ENCODE measurements at regions not wholly inside any gene's neighbourhood (a gene's known extent, or its start where the extent isn't known, plus 50 kb on each side); places are given as distances from the start of the nearest gene placed in this dataset.
"Not testable (repeated sequence)": the region's sequence is repeated elsewhere in the genome, so short reads cannot be mapped to it uniquely, and the experiment has no call there.

DNA sequence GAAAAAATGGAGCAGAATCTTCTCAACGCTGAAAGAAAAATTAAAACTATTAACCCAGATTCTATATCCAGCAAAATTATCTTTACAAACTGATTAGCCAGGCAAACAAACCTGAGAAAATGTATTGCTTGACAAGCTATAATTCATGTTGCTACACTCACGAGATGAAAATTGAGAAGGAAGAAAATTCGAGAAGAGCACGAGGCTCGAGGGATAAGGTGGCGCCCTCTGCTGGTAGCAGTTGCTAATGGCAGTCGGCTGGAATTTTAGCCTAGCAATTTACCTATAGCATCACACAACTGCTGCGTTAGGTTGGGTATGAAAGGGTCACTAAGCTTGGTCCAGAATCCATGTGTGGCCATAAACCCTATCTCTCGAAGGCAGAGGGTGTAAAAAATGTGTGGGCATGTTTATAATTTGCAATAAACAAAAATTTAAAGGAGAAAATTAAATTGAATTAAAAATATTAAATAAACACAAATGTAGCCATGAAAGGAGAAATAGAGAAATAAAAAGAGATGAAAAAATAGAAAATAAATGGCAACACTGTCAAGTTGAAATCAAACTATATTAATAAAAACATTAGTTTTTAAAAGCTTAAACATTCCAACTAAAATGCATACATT is 126.6 kb downstream of the PPP4R3C start:
- H3K4me3 ChIP-seq (ENCODE audit: low read length) = no peak overlapping the region
- TF ChIP-seq, protein P1, sequence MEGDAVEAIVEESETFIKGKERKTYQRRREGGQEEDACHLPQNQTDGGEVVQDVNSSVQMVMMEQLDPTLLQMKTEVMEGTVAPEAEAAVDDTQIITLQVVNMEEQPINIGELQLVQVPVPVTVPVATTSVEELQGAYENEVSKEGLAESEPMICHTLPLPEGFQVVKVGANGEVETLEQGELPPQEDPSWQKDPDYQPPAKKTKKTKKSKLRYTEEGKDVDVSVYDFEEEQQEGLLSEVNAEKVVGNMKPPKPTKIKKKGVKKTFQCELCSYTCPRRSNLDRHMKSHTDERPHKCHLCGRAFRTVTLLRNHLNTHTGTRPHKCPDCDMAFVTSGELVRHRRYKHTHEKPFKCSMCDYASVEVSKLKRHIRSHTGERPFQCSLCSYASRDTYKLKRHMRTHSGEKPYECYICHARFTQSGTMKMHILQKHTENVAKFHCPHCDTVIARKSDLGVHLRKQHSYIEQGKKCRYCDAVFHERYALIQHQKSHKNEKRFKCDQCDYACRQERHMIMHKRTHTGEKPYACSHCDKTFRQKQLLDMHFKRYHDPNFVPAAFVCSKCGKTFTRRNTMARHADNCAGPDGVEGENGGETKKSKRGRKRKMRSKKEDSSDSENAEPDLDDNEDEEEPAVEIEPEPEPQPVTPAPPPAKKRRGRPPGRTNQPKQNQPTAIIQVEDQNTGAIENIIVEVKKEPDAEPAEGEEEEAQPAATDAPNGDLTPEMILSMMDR (conservative IDR thresholded peaks at IDR 0.05; ENCODE audit: low read length) = peak; percentile 45
- DNase-seq (ENCODE audit: low read depth) = no peak

DNA sequence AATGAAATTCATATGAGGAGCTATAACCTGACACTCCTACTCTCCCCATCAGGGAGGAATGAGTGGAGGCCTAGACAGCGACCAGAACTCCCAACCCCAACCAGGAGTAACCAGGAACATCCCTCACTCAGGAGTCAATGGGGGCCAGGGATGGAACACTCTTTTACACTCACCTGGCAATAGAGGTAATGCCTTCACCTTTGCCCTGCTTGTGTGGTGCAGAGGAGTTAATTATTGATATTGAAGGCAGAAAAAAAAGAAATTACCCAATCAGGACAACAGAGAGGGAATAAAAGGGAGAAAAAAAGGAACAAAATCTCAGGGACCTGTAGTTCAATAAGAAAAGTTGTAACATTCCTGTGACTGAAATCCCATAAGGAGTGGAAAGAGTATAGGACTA is 141.5 kb downstream of the PPP4R3C start:
- no peak for DNase-seq (ENCODE audit: low read depth)
- no peak overlapping the region for H3K4me3 ChIP-seq (ENCODE audit: low read length)
- TF ChIP-seq, protein P1 (conservative IDR thresholded peaks at IDR 0.05; ENCODE audit: low read length) = no peak

DNA sequence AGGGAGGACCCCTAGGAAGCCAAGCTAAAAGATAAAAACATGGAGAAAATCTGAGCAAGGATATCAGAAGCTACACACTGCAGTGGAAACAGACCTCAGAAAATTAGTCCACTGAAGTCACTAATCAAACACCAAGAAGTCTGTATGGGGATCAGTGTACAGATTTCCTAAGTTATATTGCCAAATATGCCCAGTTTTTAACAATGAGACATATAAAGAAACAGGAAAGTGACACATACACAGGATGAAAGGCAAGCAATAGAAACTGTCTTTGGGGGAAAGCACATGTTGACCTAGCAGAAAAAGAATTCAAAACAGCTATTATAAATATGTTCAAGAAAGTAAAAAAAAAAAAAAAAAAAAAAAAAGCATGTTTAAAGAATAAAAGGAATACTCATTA is 153.7 kb downstream of the PPP4R3C start:
- H3K4me3 ChIP-seq (ENCODE audit: low read length) = no peak overlapping the region
- TF ChIP-seq, protein P1 (conservative IDR thresholded peaks at IDR 0.05; ENCODE audit: low read length) = no peak
- DNase-seq (ENCODE audit: low read depth) = no peak

DNA sequence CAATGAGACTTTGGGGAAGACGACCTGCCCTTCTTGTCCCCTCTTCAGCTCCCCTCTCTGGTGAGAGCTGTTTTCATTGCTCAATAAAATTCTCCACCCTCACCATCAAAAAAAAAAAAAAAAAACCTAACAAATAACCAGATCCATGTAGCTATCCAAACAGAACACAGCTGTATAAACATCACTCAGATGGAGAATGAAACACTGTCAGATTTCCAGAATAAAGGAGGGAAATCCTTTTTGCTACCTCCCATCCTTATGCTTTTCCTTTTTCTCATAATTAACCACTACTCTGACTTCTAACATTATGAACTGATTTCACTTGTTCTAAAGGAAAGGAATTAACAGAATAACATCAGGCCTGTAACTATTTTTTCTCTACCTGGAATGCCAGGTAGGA is 155.6 kb downstream of the PPP4R3C start:
- no peak for DNase-seq (ENCODE audit: low read depth)
- TF ChIP-seq, protein P1 (conservative IDR thresholded peaks at IDR 0.05; ENCODE audit: low read length) = no peak
- no peak overlapping the region for H3K4me3 ChIP-seq (ENCODE audit: low read length)

DNA sequence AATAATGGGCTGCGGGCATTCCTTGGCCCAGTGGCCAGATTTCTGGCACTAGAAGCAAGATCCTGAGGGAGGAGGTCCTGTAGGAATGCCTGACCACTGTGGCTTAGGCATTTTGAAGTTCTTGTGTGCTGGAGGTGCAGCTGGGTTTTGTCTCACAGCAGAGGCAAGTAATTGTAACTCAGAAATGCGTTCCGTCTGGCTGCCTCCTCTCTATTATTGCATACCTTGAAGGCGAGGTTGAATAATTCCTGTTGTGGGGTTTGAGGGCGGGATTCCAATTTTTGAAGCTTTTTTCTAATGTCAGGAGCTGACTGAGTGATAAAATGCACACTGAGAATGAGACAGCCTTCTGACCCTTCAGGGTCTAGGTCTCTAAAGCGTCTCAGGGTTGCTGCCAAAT is 170.6 kb downstream of the PPP4R3C start:
- H3K4me3 ChIP-seq (ENCODE audit: low read length); DNase-seq (ENCODE audit: low read depth): not testable (repeated sequence)

DNA sequence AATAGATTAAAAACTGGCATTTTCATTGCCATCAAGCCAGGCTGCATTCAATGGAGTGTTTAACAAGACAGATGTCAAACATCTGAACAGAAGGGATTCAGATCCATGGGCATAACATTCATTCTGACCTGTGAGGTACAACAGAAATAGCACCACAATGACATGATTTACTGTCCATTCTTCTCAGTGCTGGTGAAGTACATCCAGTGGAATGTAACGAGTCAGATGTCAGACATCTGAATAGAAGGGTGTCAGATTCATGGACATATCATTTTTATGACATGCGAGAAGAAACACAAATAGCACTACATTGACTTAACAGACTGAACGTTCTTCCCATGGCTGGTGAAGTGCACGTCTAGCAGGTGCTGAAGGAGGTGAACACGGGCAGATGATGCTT is 186.4 kb downstream of the PPP4R3C start:
- no peak overlapping the region for H3K4me3 ChIP-seq (ENCODE audit: low read length)
- TF ChIP-seq, protein P1 (conservative IDR thresholded peaks at IDR 0.05; ENCODE audit: low read length) = no peak
- no peak for DNase-seq (ENCODE audit: low read depth)

DNA sequence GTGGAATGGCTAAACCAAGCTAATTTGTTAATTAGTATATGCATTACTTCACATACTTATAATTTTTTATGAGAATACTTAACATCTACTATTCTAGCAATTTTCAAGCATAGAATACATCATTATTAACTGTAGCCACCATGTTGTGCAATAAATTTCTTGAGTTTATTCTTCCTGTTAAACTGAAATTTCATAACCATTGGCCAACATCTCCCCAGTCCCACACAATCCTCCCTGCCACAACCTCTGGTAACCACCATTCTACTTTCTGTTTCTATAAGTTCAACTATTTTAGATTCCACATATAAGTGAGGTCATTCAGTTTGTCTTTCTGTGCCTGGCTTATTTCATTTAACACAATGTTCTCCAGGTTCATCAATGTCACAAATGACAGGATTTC is 208.5 kb downstream of the PPP4R3C start:
- TF ChIP-seq, protein P1 (conservative IDR thresholded peaks at IDR 0.05; ENCODE audit: low read length) = no peak
- DNase-seq (ENCODE audit: low read depth) = no peak
- no peak overlapping the region for H3K4me3 ChIP-seq (ENCODE audit: low read length)

DNA sequence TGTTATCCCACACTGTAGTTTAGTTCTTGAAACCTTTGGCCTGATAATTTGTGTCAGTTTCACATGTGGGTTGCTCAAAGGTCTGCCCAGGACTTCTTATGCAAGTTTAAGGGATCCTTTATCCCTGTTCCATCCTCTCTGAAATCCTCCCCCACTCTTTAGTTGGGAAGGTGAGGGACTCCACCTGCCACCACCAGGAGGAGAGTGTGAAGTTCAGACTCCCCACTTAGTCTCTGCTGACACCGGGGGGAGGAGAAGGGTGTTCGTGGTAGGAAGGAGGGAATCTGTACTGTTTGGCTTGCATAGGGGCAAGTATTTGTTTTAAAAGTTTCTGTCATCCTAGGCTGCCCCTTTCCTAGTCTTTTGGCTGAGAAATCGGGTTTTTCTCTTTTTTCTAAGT is 211.8 kb downstream of the PPP4R3C start:
- TF ChIP-seq, protein P1 (conservative IDR thresholded peaks at IDR 0.05; ENCODE audit: low read length) = no peak
- H3K4me3 ChIP-seq (ENCODE audit: low read length) = no peak overlapping the region
- no peak for DNase-seq (ENCODE audit: low read depth)
